ENCODE measurements at regions not wholly inside any gene's neighbourhood (a gene's known extent, or its start where the extent isn't known, plus 50 kb on each side); places are given as distances from the start of the nearest gene placed in this dataset.

- no peaks in the 10 kb centered on the region for H3K27me3 ChIP-seq
- H3K36me3 ChIP-seq = no peaks in the 10 kb centered on the region
- no peak for TF ChIP-seq CTCF (IDR thresholded peaks at IDR 0.05)
- H3K4me1 ChIP-seq = peaks cover 0 to 16% (median 10%) of the 10 kb centered on the region in 4 donors
- DNase-seq = no peak
- peaks cover 0 to 6% (median 0%) of the 10 kb centered on the region in 3 donors for H3K9me3 ChIP-seq
- no peak overlapping the region for H3K27ac ChIP-seq
- intact Hi-C loops (cut with DNase I; ENCODE audit: low total_unique reads) = no loop called here
- H3K4me3 ChIP-seq = no peak overlapping the region
Observed at GRCh38 chr5:56712895-56713591, 102.3 kb upstream of the MAP3K1 start.

- Histone ChIP-seq H3K27ac (no peak overlapping the region), H3K4me3 (no peak overlapping the region), H3K9me3 (peaks cover 0 to 6% (median 0%) of the 10 kb centered on the region in 3 donors), H3K27me3 (no peaks in the 10 kb centered on the region), H3K4me1 (no peaks in the 10 kb centered on the region), H3K36me3 (no peaks in the 10 kb centered on the region)
- intact Hi-C loops (cut with DNase I; ENCODE audit: low total_unique reads) = no loop called here
- no peak for DNase-seq
- no peak for TF ChIP-seq CTCF (IDR thresholded peaks at IDR 0.05)
Observed at GRCh38 chr5:56710826-56711590, 104.3 kb upstream of the MAP3K1 start.

GRCh38 chr5:56706504-56706903 lies 108.8 kb upstream of the MAP3K1 start:
- DNase-seq = no peak
- Histone ChIP-seq H3K27ac (no peak overlapping the region), H3K4me1 (no peaks in the 10 kb centered on the region), H3K27me3 (no peaks in the 10 kb centered on the region), H3K4me3 (no peak overlapping the region), H3K36me3 (no peaks in the 10 kb centered on the region), H3K9me3 (peaks cover 0 to 6% (median 0%) of the 10 kb centered on the region in 3 donors)
- intact Hi-C loops (cut with DNase I; ENCODE audit: low total_unique reads) = no loop called here
- TF ChIP-seq CTCF (IDR thresholded peaks at IDR 0.05) = no peak

- Histone ChIP-seq H3K4me3 (no peak overlapping the region), H3K27me3 (no peaks in the 10 kb centered on the region), H3K27ac (no peak overlapping the region), H3K36me3 (no peaks in the 10 kb centered on the region), H3K9me3 (peaks cover 0 to under 1% (median 0%) of the 10 kb centered on the region in 3 donors), H3K4me1 (no peaks in the 10 kb centered on the region)
- no peak for TF ChIP-seq CTCF (IDR thresholded peaks at IDR 0.05)
- DNase-seq = no peak
- intact Hi-C loops (cut with DNase I; ENCODE audit: low total_unique reads) = no loop called here
Observed at GRCh38 chr5:56705217-56705616, 110.1 kb upstream of the MAP3K1 start.

GRCh38 chr5:56703952-56704351 lies 111.4 kb upstream of the MAP3K1 start:
- Histone ChIP-seq H3K36me3 (no peaks in the 10 kb centered on the region), H3K27me3 (no peaks in the 10 kb centered on the region), H3K27ac (no peak overlapping the region), H3K4me1 (no peaks in the 10 kb centered on the region), H3K4me3 (no peak overlapping the region), H3K9me3 (no peaks in the 10 kb centered on the region)
- TF ChIP-seq CTCF (IDR thresholded peaks at IDR 0.05) = no peak
- intact Hi-C loops (cut with DNase I; ENCODE audit: low total_unique reads) = no loop called here
- DNase-seq = no peak

All from tibial artery (tissue), 4 donors.